ENCODE measurements at regions not wholly inside any gene's neighbourhood (a gene's known extent, or its start where the extent isn't known, plus 50 kb on each side); places are given as distances from the start of the nearest gene placed in this dataset.

- Mint-ChIP-seq H3K36me3 (ENCODE audit: insufficient read depth in 1 of 3, low read depth in 3 of 3) (no peaks in the 10 kb centered on the region), H3K27me3 (ENCODE audit: low read depth) (no peaks in the 10 kb centered on the region), H3K4me1 (peaks cover 0 to 5% of the 10 kb centered on the region in 2 experiments; a peak in 2 of 4 replicates), H3K27ac (no peak overlapping the region), H3K4me3 (no peak overlapping the region), H3K9me3 (no peaks in the 10 kb centered on the region)
- no peak overlapping the region for H2AFZ ChIP-seq (ENCODE audit: low read length)
- H4K20me1 ChIP-seq (ENCODE audit: control insufficient read depth, insufficient read depth, insufficient read length): no peaks in the 10 kb centered on the region
- H3K4me2 ChIP-seq (ENCODE audit: insufficient read depth, insufficient read length, low read length): no peak overlapping the region
- no peak overlapping the region for H3K27ac ChIP-seq (ENCODE audit: insufficient read length, low read depth, low read length)
- DNase-seq: no peak
- H3K23me2 ChIP-seq (ENCODE audit: insufficient read length, low read depth, low read length, poor library complexity, severe bottlenecking): no peaks in the 10 kb centered on the region
- no peak overlapping the region for H3K23ac ChIP-seq (ENCODE audit: insufficient read length, low read depth, low read length)
- H4K5ac ChIP-seq (ENCODE audit: insufficient read length, low read depth, low read length): no peak overlapping the region
- no peak overlapping the region for H3K9ac ChIP-seq (ENCODE audit: extremely low read depth, insufficient read length, low read length)
- H2BK120ac ChIP-seq (ENCODE audit: low read depth, low read length, poor library complexity, severe bottlenecking): no peak overlapping the region
- no peaks in the 10 kb centered on the region for H3K9me3 ChIP-seq (ENCODE audit: control insufficient read depth, low read depth, low read length)
- H3K4me1 ChIP-seq (ENCODE audit: insufficient read depth, low read length): no peaks in the 10 kb centered on the region
- no peak overlapping the region for H3K14ac ChIP-seq (ENCODE audit: insufficient read depth, low read length)
- TF ChIP-seq CTCF (conservative IDR thresholded peaks at IDR 0.05): no peak
- no peak overlapping the region for H2BK5ac ChIP-seq (ENCODE audit: insufficient read length, low read length)
- no peak overlapping the region for H2BK20ac ChIP-seq (ENCODE audit: low read depth, low read length, poor library complexity, severe bottlenecking)
- no peak overlapping the region for H2BK15ac ChIP-seq (ENCODE audit: low read depth, low read length)
- no peak overlapping the region for H3T11ph ChIP-seq (ENCODE audit: low read length)
- H4K8ac ChIP-seq (replicated peaks; ENCODE audit: insufficient read length, low read depth, low read length): no peak overlapping the region
- H3K4ac ChIP-seq (ENCODE audit: low read depth, low read length): no peak overlapping the region
- no peak overlapping the region for H2AK5ac ChIP-seq (ENCODE audit: insufficient read length, low read length)
- no peak overlapping the region for H3K18ac ChIP-seq (ENCODE audit: insufficient read length, low read depth, low read length)
- no peak overlapping the region for H2BK12ac ChIP-seq (ENCODE audit: insufficient read length, low read depth, low read length)
- H4K91ac ChIP-seq (ENCODE audit: insufficient read length, low read depth, low read length): no peak overlapping the region
- no peaks in the 10 kb centered on the region for H3K27me3 ChIP-seq (ENCODE audit: insufficient read depth, low read length)
- no peak overlapping the region for H3K56ac ChIP-seq (ENCODE audit: insufficient read length, low read depth, low read length)
- WGBS (ENCODE audit: extremely low coverage, insufficient read length, low lambda C conversion rate): no CpG with 5 or more reads among the region's 2 CpGs
- H3K79me1 ChIP-seq (ENCODE audit: insufficient read depth, low read depth, low read length, poor library complexity, severe bottlenecking): no peaks in the 10 kb centered on the region
- no peaks in the 10 kb centered on the region for H3K79me2 ChIP-seq (ENCODE audit: insufficient read depth, low read length)
These were observed 611.1 kb downstream of the CDH9 start for GRCh38 chr5:26427281-26427680.
